Germinal center (tissue), 1 donor: ENCODE measurements at regions not wholly inside any gene's neighbourhood (a gene's known extent, or its start where the extent isn't known, plus 50 kb on each side); places are given as distances from the start of the nearest gene placed in this dataset.
"Not testable (repeated sequence)": the region's sequence is repeated elsewhere in the genome, so short reads cannot be mapped to it uniquely, and the experiment has no call there.

Experiments used
- DNase-seq: peaks from one replicate; pipeline ENCODE4 v3.0.0; 2012; ENCODE audit warnings: mixed read lengths, low spot score

DNA sequence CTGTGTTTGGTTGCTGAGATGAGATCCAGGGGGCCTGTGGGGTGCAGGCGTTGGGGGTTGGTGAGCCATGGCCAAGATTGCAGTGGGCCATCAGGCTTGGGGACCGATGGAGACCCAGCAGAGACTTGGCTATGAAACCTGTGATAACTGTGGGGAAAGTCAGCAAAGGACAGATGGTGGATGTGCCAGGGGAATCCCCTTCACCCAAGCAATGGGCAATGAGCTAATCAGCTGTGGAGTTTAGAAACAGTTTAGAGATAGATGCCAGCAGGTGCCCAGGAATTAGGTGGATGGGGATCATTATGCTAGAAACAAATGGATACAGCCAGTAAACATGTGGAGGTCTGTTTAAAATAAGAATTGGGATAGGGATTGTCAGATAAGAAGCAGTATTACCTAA is 151.4 kb upstream of the FERD3L start:
- DNase-seq = no peak

DNA sequence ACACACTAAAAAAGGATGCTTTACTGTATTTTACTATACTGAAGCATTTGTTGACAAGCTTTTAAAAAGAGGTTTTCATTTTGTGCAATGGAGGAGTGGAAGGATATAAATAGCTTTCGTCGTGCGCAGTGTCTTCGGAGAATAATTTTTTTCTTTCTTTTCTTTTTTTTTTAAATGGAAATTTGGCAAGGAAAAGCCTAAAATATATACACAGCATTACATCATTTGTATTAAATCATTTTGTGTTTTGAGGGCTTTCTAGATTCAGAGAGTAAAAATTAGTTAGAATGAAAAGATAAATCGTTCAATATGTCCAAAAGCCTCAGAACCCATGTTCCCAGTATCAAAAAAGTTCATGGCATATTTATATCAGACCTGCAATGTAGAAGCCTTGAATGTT is 150.2 kb upstream of the FERD3L start:
- no peak for DNase-seq

DNA sequence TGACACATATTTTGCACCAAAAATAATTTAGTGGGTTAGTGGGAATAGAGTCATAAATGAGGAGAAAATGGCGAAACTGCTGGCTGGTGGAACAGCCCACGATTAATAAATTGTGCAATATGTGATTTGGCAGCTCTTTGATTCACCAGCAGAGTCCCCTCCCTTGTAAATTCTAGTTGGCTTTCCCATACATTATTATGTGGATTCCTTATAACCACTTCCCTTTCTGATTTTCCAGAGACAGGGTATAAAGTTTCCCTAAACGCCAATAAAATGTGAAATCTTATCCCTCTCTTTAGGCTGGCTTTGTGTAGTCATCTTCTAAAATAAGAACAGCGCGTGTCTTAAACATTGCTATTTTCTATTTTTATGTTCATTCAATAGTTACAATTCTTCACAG is 149.4 kb upstream of the FERD3L start:
- DNase-seq = no peak

DNA sequence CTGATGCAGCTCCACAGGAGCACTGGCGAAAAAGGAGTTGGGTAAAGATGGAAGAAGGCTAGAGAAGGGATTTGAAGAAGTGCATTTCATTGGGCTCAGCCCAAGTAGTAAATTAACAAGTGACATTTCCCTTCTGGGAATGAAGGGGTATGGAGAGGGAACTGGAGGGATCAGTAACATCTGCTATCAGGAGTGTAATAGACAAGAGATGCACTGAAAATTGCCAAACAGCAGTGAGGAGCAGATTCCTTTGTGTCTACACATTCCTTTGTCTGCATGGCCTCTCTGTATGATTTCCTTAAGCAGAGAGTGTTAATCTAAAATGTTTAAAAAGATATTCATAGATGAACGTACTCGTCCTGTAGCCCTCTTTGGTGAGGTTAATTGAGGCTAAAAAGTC is 148.2 kb upstream of the FERD3L start:
- no peak for DNase-seq

DNA sequence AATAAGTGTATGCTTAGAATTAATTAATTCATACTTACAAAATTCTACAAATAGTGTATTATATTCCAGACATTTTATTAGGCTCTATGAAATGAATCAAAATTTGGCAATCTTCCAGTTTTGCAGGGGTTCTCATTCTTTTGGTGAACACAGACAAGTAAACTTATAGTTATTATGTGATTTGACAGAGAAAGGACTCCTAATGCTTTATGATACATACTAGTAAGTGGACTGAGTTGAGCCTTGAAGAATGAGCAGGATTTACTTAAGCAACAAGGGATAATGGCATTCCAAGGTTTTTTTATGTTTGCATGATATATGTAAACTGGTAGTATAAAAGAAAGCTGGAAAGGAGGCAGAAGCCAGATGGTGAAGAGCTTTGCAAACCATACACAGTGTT is 145.7 kb upstream of the FERD3L start:
- no peak for DNase-seq

DNA sequence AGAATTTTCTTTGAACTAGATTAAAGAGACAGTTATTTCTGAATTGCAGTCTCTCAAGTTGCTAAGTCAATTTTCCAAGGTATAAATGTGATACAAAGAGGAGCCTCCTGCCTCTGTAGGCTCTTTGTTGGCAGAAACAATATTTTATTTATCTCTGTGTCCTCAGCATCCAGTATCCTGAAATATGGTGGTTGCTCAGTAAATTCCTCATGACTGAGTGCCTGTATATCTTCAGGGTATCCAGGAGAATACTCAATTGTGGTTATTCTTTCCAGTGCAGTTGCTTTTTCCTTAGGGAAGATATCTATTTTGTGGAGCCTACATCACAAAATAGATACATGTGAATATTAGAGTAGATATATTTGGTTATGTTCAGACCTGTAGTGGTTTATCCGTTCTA is 144.8 kb upstream of the FERD3L start:
- DNase-seq = no peak

DNA sequence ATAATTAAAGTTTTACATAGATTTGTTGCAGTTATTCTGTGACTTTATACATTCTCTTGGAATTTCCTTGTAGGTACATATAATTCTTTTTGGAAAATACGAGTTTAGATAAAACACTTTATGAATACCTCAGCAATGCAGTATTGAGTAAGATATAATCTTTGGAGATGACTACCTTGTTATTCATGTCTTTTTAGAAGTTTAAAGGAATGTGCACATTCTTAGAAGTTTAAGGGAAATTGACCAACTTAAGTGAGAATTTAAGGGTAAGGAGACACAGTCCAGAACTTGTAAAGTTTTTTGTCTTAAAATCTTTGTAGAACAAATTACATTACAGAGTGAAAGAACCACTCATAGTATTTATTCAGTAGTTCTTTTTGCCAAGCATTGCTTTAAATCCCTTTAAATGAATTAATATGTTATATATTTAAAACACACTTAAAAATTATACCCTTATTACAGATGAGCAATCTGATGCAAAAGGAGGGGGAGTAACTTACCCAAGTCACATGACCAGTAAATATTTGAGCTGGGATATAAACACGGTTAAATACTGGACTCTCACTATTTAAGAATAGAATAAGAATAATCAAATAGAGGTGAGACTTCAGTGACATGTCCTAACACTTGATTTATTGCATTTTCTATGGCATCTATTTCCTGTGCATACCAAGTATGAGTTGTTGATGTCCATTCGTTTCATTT is 139.5 kb upstream of the FERD3L start:
- DNase-seq = no peak

DNA sequence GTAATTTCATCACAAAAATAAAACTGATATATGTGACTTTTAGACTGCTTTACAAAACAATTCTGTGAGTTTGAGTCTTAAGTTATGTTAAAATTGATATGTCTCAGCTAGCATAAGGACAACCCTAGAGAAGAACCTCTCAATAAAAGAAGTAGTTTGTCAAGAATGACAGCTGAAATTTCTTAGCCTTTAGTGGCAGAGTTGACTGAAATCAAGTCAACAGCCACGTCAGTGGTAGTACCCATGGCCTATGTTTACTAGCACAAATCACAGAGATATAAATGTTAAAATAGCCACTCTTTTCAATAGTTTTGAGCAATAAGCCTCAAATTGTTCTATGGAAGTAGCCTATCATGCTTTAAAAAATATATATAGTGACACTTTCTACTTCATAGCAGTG is 138.9 kb upstream of the FERD3L start:
- DNase-seq = no peak

DNA sequence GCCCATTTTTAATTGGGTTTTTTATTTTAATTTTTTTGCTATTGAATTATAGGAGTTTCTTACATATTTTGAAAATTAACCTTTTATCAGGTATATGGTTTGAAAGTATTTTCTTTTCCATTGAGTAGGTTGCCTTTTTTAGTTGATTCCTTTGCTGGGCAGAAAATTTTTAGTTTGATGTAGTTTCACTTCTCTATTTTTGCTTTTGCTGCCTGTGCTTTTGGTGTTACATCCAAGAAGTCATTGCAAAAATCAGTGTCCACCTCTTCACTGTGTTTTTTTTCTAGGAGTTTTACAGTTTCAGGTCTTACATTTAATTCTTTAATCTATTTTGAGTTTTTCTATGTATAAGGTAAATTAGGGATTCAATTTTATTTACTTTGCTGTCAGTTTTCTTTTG is 129.8 kb upstream of the FERD3L start:
- no peak for DNase-seq

DNA sequence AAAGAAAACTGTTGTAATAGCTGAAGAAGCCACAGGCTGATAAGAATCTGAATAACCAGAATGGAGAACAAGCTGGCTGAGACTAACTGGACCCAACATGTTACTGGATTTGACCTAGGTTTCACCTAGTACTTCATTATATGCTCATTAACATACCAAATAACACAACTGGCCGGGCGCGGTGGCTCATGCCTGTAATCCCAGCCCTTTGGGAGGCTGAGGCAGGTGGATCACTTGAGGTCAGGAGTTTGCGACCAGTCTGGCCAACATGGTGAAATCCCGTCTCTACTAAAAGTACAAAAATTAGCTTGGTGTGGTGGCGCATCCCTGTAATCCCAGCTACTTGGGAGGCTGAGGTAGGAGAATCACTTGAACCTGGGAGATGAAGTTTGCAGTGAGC is 127.1 kb upstream of the FERD3L start:
- DNase-seq = not testable (repeated sequence)

DNA sequence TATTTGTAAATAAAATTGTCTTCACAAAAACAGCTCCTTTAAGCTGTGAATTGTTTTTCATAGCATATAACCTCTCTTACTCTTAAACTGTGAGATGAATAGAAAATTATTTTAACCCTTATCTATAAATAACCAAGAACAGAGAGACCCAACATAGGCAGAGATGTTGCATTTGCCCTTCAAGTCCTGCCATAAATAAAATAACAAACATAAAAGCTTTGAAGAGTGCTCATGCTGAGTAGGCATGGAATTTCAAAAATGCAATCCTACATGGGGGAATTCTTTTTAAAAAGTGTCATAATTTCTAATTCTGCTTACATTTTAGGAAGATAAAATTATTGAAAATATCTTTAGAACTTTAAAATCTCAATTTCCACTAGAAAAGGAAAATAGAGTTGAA is 124.1 kb upstream of the FERD3L start:
- DNase-seq = no peak

DNA sequence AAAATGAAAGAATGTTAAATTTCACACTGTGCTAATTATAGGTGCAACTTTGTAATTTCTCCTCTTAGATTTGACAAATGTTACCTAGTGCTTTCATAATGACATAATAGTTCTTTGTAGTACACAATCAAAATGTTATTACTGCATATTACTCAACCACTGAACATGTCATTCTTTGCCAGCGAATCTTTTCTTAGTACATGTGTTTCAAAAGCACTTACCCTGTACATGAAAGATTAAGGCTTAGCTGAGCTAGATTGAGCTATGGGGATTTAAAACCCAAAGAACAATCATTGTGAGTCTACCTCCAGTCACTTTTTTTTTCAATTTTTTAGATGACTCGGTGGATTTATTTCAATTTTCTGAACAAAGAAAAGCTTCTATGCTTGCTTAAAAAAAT is 123.5 kb upstream of the FERD3L start:
- DNase-seq = no peak

DNA sequence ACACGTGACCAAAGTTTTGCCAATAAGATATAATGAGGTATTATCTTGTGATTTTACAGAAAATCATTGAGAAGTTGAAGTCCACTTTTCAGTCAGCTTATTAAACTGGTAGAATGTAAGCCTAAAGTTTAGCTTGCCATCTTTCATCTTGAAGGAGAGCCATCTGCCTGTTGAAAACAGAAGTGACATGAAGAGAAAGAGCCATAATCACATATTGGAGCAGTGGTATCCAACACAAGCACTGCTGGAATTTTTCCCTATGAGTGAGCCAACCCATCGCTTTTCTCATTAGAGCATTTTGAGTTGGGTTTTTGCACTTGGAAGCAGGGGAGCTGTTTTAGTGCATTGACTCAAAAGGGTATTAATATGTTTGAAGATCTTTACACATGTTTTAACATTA is 117.6 kb upstream of the FERD3L start:
- DNase-seq = no peak

DNA sequence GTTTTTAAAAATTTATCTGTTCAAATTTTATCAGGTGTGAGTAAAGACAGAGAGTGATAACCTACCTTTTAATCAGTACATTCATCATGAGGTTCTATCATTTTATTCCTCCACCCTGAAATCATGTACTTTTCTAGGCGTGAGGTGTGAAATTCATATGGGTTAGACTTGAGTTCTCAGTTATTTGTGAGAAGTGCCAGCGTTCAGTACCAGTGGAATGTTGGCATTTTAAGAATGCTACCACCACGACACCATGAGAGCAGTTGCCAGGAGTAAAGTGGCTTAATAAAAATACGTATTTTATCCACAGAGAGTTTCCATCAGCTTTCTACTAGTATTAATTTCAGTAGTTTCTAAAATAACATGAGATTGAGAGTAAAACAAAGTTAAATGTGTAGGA is 104.1 kb upstream of the FERD3L start:
- DNase-seq = no peak

DNA sequence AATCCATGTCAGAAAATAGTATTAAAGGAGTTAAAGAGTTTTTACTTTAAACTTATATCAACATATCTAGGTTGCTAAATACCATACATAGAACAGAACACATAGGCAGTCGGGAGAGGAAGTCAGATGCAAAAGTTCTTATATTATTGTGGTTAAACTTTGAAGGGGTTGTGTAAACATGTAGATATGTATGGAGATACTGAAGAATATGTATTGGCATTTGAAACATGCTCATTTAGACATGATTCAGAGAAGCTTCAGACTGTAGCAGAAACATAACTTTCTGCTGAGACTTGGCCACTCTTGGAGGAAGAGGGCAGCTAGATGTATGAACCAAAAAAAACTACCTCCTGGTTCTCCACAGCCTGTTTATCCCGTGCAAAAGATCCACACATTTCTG is 103.5 kb upstream of the FERD3L start:
- DNase-seq = no peak

DNA sequence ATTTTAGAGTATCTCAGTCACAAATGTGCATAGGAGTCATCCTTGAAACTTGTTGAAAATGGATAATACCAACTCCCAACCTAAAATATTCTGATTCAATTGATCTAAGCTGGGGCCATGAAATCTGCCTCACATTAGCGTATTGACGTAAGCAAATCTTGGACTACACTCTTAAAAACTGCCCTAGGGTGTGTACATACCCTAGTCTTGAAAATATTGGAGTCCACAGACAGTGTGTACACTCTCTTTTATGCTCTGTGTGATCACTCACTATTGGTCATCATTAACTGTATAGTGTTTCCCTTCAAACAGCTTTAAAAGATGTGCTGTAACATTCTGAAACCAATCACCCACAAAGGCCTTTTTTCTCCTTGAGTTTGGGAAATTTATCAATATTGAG is 102.9 kb upstream of the FERD3L start:
- DNase-seq = no peak

DNA sequence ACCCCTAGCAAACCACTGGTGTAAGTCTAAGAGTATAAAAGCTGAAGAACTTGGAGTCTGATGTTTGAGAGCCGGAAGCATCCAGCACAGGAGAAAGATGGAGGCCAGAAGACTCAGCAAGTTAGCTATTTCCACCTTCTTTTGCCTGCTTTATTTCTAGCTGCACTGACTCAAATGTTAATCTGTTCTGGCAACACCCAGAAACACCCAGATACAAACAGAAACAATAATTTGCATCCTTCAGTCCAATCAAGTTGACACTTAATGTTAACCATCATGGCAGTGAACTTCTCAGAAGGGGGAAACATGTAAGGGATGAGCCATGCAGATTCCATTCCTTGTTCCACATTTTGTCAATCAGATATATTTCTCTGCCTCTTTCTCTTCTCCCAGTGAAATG is 101.8 kb upstream of the FERD3L start:
- DNase-seq = no peak

DNA sequence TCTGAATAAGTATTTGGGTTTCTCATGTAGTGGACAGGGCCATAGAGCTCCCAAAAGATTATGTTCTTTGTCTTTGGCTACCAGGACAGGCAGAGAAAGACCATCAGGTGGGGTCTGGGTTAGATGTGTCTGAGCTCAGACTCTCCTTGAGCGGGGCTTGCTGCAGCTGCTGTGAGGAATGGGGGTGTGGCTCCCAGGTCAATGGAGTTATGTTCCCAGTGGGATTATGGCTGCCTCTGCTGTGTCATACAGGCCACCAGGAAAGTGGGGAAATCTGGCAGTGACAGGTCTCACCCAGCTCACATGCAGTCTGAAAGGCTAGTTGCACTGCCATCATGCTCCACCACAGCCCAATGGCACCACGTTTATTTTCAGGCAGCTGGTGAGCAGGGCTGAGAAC is 97.0 kb upstream of the FERD3L start:
- DNase-seq = no peak

DNA sequence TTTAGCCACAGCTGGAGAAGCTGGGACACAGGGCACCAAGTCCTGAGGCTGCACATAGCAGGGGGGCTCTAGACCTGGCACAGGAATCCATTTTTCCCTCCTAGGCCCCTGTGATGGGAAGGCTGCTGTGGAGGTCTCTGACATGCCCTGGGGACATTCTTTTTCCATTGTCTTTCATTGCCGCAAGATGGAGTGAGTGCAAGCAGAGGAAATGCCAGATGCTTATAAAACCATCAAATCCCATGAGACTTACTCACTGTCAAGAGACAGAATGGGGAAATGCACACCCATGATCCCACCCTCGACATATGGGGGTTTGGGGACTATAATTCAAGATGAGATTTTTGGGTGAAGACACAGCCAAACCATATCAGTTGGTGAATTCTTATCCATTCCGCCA is 94.7 kb upstream of the FERD3L start:
- DNase-seq = no peak

DNA sequence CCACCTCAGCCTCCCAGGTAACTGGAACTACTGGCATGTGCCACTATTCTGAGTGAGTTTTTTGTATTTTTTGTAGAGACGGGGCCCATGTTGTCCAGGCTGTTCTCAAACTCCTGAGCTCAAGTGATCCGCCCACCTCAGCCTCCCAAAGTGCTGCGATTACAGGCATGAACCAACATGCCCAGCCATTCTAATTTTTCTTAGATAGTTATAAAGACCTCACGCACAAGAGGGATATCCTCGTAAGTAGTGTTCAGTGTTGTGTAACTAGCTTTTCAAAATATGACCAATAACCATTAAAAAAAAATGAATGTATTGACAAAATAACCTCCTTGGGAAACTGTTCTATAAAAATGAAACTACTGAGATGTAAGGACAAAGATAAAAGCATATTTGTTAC is 90.5 kb upstream of the FERD3L start:
- no peak for DNase-seq

DNA sequence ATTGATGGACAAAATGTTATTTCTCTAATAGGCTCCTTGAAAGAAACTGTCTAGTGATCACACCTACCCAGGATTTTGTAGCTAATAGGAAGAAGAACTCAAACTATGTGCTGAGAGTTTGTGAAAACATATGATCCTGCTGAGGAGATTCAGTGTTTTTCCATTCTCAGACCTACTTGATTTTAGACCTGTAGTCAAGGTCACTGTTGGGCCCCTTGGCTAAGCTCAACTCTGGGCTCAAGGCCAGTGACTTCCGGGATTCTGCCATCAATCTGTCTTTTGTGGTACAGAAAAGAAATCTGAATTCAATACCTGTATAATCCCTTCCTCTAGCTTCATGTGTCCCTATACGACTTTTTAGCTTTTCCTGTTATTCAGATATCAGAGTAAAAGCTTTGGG is 79.7 kb upstream of the FERD3L start:
- no peak for DNase-seq

DNA sequence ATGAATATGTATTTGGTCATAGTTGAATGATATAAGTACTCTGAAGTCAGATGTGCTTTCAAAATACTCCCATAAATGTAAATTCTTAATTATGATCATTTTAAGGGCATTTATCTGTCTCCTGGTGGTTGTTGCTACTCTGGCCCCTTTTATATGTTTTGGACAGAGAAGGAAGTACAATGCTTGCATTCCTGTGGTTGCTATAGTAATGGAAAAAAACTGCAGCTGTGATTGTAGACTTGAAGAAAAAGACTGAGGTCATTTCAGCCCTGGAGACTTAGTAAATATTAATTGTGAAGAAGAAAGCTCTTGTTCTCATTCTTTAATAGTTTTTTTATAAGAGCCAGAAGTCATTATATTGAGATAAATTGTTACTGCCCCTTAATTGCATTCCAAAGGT is 70.2 kb upstream of the FERD3L start:
- DNase-seq = no peak

DNA sequence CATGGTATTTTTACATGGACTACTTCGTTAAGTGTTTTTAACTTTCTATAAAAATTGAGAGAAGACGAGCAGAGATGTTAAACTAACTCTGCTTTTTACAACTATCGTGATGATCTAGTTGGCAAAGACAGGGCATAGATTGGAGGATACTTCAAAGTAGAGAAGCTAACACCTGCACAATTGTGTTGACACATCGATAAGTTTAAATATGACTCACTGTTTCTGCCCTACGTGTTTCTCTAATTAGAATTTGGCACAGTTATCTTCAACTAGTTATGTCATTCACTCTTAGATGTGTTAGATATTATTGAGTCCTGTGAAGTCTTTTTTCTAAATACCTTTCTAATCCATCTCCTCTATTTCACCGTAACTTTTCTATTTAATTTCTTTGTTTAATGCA is 68.5 kb upstream of the FERD3L start:
- no peak for DNase-seq

DNA sequence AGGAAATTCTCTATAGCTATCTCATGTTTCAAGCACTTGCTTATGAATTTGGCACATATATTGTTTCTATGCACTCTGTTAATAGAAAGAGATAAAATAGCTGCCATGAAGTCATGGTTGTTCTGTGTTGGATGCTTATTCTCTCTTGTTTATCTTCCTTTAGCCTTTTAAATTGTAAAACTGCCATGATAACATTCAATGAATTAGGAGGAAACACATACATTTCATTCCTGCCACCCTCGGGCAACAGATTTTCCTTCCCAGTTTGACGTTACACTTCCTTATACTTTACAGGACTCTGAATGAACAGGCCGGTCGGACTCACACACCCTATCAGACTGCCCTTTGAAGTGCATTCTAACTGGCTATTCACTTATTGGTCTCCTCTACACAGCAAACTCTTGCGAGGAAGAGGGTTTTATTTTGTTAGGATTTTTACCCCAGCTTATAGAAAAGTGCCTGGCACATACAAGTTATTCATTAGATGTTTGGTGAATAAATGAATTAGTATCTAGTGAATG is 65.7 kb upstream of the FERD3L start:
- DNase-seq = no peak
